ENCODE measurements at regions not wholly inside any gene's neighbourhood (a gene's known extent, or its start where the extent isn't known, plus 50 kb on each side); places are given as distances from the start of the nearest gene placed in this dataset.

GRCh38 chr14:65153101-65153500 lies 50.8 kb upstream of the MAX start:
- TF ChIP-seq CTCF (IDR thresholded peaks at IDR 0.05), result no peak
- TF ChIP-seq MAX (IDR thresholded peaks at IDR 0.05), result no peak
- TF ChIP-seq RCOR1 (IDR thresholded peaks at IDR 0.05; ENCODE audit: low read depth, low read length), result no peak
- no peak for TF ChIP-seq TP53 (CRISPR knock-in tag; IDR thresholded peaks at IDR 0.05)
- TF ChIP-seq EP300 (IDR thresholded peaks at IDR 0.05), result no peak
- no peak for TF ChIP-seq HOXB5 (CRISPR knock-in tag; IDR thresholded peaks at IDR 0.05)
- TF ChIP-seq POLR2A (IDR thresholded peaks at IDR 0.05; ENCODE audit: low read length), result no peak
- no peak for TF ChIP-seq NFE2L2 (conservative IDR thresholded peaks at IDR 0.05; ENCODE audit: low read length)
- no peak for TF ChIP-seq RAD21 (conservative IDR thresholded peaks at IDR 0.05 in 1 of 2, IDR thresholded peaks at IDR 0.05 in 1 of 2)
- no peak for TF ChIP-seq BHLHE40 (IDR thresholded peaks at IDR 0.05; ENCODE audit: low read depth, low read length)
- TF ChIP-seq SMC3 (IDR thresholded peaks at IDR 0.05), result no peak
- TF ChIP-seq MAFK (IDR thresholded peaks at IDR 0.05; ENCODE audit: partially characterized antibody), result no peak
- TF ChIP-seq POLR2AphosphoS2 (conservative IDR thresholded peaks at IDR 0.05; ENCODE audit: low read length), result no peak
- no peak for TF ChIP-seq BCL3 (IDR thresholded peaks at IDR 0.05)

Measured in A549 (cell line).